ENCODE measurements at regions not wholly inside any gene's neighbourhood (a gene's known extent, or its start where the extent isn't known, plus 50 kb on each side); places are given as distances from the start of the nearest gene placed in this dataset.
"Not testable (repeated sequence)": the region's sequence is repeated elsewhere in the genome, so short reads cannot be mapped to it uniquely, and the experiment has no call there.

DNA sequence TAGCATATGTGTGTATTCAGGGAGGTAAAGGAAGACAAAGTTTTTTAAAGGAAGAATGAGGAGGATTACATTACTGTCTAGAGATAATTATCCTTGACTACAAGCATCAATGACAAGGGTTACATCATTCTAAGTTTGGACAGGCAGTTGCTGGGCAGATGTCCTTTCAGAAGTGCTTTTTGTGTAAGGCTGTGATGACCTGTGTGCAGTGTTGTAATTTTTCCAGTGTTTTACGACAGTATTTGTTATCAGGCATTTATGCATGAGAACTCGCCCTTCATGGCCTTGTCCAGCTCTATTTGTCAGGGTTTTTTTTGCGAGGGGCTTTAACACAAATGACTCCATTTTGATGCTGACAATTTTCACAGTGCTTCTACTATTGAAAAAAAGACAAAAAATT is 658.3 kb upstream of the NXPH2 start:
- H3K27me3 ChIP-seq, result no peaks in the 10 kb centered on the region
- H3K4me1 ChIP-seq (ENCODE audit: insufficient read depth), result no peaks in the 10 kb centered on the region
- DNase-seq, result no peak
- TF ChIP-seq, protein P1, sequence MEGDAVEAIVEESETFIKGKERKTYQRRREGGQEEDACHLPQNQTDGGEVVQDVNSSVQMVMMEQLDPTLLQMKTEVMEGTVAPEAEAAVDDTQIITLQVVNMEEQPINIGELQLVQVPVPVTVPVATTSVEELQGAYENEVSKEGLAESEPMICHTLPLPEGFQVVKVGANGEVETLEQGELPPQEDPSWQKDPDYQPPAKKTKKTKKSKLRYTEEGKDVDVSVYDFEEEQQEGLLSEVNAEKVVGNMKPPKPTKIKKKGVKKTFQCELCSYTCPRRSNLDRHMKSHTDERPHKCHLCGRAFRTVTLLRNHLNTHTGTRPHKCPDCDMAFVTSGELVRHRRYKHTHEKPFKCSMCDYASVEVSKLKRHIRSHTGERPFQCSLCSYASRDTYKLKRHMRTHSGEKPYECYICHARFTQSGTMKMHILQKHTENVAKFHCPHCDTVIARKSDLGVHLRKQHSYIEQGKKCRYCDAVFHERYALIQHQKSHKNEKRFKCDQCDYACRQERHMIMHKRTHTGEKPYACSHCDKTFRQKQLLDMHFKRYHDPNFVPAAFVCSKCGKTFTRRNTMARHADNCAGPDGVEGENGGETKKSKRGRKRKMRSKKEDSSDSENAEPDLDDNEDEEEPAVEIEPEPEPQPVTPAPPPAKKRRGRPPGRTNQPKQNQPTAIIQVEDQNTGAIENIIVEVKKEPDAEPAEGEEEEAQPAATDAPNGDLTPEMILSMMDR (IDR thresholded peaks at IDR 0.05), result no peak
- TF ChIP-seq EP300 (IDR thresholded peaks at IDR 0.05) (no peak), POLR2A (IDR thresholded peaks at IDR 0.05) (no peak)
- H3K36me3 ChIP-seq, result no peaks in the 10 kb centered on the region
- intact Hi-C loops (cut with DNase I), result loop anchor here in 1 of 4 donors (5.0 kb wide), 1 partner anchor 1996 kb away; no protein-coding TSS in a partner anchor
- H3K9me3 ChIP-seq, result no peaks in the 10 kb centered on the region
- H3K27ac ChIP-seq, result no peak overlapping the region
- H3K4me3 ChIP-seq, result no peak overlapping the region
- WGBS, 3 donors, result 70 to 81% (median 71%) methylated on average over 3 of the region's 3 CpGs

- no peaks in the 10 kb centered on the region for H3K9me3 ChIP-seq
- no peaks in the 10 kb centered on the region for H3K36me3 ChIP-seq
- TF ChIP-seq, protein P1 (IDR thresholded peaks at IDR 0.05), result no peak
- TF ChIP-seq POLR2A (IDR thresholded peaks at IDR 0.05) (no peak), EP300 (IDR thresholded peaks at IDR 0.05) (no peak)
Measured at GRCh38 chr2:139427164-139427563, 647.0 kb upstream of the NXPH2 start.

DNA sequence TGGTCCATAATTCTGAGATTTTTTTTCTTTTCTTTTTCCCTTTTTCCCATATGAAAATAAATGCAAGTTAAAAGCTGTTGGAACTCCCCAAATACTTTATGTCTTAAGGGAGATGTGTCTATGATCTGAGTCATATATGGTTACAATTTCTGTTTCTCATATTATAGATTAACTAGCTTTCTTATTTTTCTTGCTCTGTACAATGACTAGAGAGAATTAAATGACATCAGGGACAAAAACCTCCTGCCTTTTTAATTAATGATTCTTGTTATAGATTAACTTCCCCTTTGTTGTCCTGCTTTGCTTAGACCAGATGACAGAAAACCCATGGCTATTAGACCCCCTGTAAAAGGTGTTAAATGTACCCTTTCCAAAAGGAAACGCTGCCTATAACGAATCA is 643.9 kb upstream of the NXPH2 start:
- Histone ChIP-seq H3K4me1 (ENCODE audit: insufficient read depth) (no peaks in the 10 kb centered on the region), H3K27me3 (no peaks in the 10 kb centered on the region), H3K4me3 (no peak overlapping the region), H3K9me3 (no peaks in the 10 kb centered on the region), H3K27ac (no peak overlapping the region), H3K36me3 (no peaks in the 10 kb centered on the region)
- TF ChIP-seq, protein P1 (IDR thresholded peaks at IDR 0.05), result no peak
- TF ChIP-seq POLR2A (IDR thresholded peaks at IDR 0.05) (no peak), EP300 (IDR thresholded peaks at IDR 0.05) (no peak)
- WGBS, 3 donors, result 65 to 75% (median 73%) methylated on average over 2 of the region's 2 CpGs
- no peak for DNase-seq
- intact Hi-C loops (cut with DNase I), result no loop called here

More at GRCh38 chr2:139427164-139427563, 647.0 kb upstream of the NXPH2 start:
- H3K27me3 ChIP-seq, result no peaks in the 10 kb centered on the region
- H3K4me3 ChIP-seq, result no peak overlapping the region
- no peaks in the 10 kb centered on the region for H3K4me1 ChIP-seq (ENCODE audit: insufficient read depth)
- intact Hi-C loops (cut with DNase I), result no loop called here
- WGBS, 3 donors, result 83 to 84% (median 83%) methylated on average over 4 of the region's 4 CpGs
- no peak overlapping the region for H3K27ac ChIP-seq
- DNase-seq, result no peak

- H3K27me3 ChIP-seq, result no peaks in the 10 kb centered on the region
- H3K36me3 ChIP-seq, result no peaks in the 10 kb centered on the region
- TF ChIP-seq EP300 (IDR thresholded peaks at IDR 0.05) (no peak), POLR2A (IDR thresholded peaks at IDR 0.05) (no peak)
- TF ChIP-seq, protein P1 (IDR thresholded peaks at IDR 0.05), result no peak
- no peak overlapping the region for H3K4me3 ChIP-seq
- no peaks in the 10 kb centered on the region for H3K9me3 ChIP-seq
- H3K4me1 ChIP-seq (ENCODE audit: insufficient read depth), result no peaks in the 10 kb centered on the region
- WGBS, 3 donors, result 93 to 95% (median 93%) methylated on average over 8 of the region's 8 CpGs
- no peak overlapping the region for H3K27ac ChIP-seq
- no peak for DNase-seq
- intact Hi-C loops (cut with DNase I), result no loop called here
Measured at GRCh38 chr2:139411236-139411635, 631.0 kb upstream of the NXPH2 start.

- H3K4me3 ChIP-seq; intact Hi-C loops (cut with DNase I); DNase-seq; H3K27me3 ChIP-seq; H3K9me3 ChIP-seq; H3K4me1 ChIP-seq (ENCODE audit: insufficient read depth); H3K27ac ChIP-seq; H3K36me3 ChIP-seq: not testable (repeated sequence)
- WGBS, 3 donors, result 89 to 91% (median 90%) methylated on average over 15 of the region's 15 CpGs
Measured at GRCh38 chr2:139410833-139411174, 630.6 kb upstream of the NXPH2 start.

GRCh38 chr2:139410147-139410832 is 630.1 kb upstream of the NXPH2 start:
- H3K27me3 ChIP-seq; H3K9me3 ChIP-seq; intact Hi-C loops (cut with DNase I); H3K4me3 ChIP-seq; DNase-seq; H3K27ac ChIP-seq; H3K36me3 ChIP-seq; H3K4me1 ChIP-seq (ENCODE audit: insufficient read depth): not testable (repeated sequence)
- 95 to 97% (median 96%) methylated on average over 26 to 45 of the region's 45 CpGs for WGBS, 3 donors
